GM23338 (cell line): ENCODE measurements at regions not wholly inside any gene's neighbourhood (a gene's known extent, or its start where the extent isn't known, plus 50 kb on each side); places are given as distances from the start of the nearest gene placed in this dataset.

Source experiments
- ATAC-seq: fragments of 200-7000 bp; cut with Tn5 transposase; 3 replicates; pipeline ENCODE4 v1.9.1; 2020
- DNase-seq: peaks from one replicate; pipeline ENCODE4 v3.0.0-alpha.2; 2015; ENCODE audit warnings: low spot score
- H2AFZ ChIP-seq: fragments of 200-600 bp; sonication (generic); 2 replicates; pipeline ENCODE4 v1.8.0; 2016; ENCODE audit warnings: antibody characterized with exemption, mild to moderate bottlenecking, moderate library complexity
- H3F3A ChIP-seq: fragments of 200-600 bp; sonication (generic); replicated peaks from 2 replicates; pipeline ENCODE4 v1.8.0; 2017; ENCODE audit warnings: antibody characterized with exemption, mixed run types, low read depth
- H3K27ac ChIP-seq: fragments of 200-600 bp; sonication (generic); 2 replicates; pipeline ENCODE4 v1.6.1; 2016; ENCODE audit warnings: low read depth
- H3K27me3 ChIP-seq: fragments of 200-600 bp; sonication (generic); 2 replicates; pipeline ENCODE4 v1.8.0; 2016; ENCODE audit warnings: mild to moderate bottlenecking, mixed run types, moderate library complexity; ENCODE audit not compliant: insufficient read depth
- H3K36me3 ChIP-seq: fragments of 200-600 bp; sonication (generic); 2 replicates; pipeline ENCODE4 v1.8.0; 2016; ENCODE audit warnings: mild to moderate bottlenecking; ENCODE audit not compliant: insufficient read depth
- H3K4me1 ChIP-seq: fragments of 200-600 bp; sonication (generic); 2 replicates; pipeline ENCODE4 v1.8.0; 2016; ENCODE audit warnings: mild to moderate bottlenecking, moderate library complexity; ENCODE audit not compliant: insufficient read depth
- H3K4me2 ChIP-seq: fragments of 200-600 bp; sonication (generic); 2 replicates; pipeline ENCODE4 v1.7.1; 2017; ENCODE audit warnings: mixed run types
- H3K4me3 ChIP-seq: fragments of 200-600 bp; sonication (generic); 2 replicates; pipeline ENCODE4 v1.6.1; 2016; ENCODE audit warnings: mixed run types
- H3K79me2 ChIP-seq: fragments of 200-600 bp; sonication (generic); replicated peaks from 2 replicates; pipeline ENCODE4 v1.8.0; 2017; ENCODE audit warnings: mild to moderate bottlenecking; ENCODE audit not compliant: insufficient read depth
- H3K9me2 ChIP-seq: fragments of 200-600 bp; sonication (generic); 2 replicates; pipeline ENCODE4 v1.8.0; 2017; ENCODE audit not compliant: insufficient read depth
- H4K20me1 ChIP-seq: fragments of 200-600 bp; sonication (generic); replicated peaks from 2 replicates; pipeline ENCODE4 v1.8.0; 2017; ENCODE audit warnings: mild to moderate bottlenecking; ENCODE audit not compliant: insufficient read depth
- H3K27ac Mint-ChIP-seq: 2 replicates; pipeline ENCODE4 v1.8.0; 2020; ENCODE audit warnings: inconsistent platforms, mild to moderate bottlenecking, moderate library complexity, mixed read lengths
- H3K27me3 Mint-ChIP-seq: 3 replicates; pipeline ENCODE4 v1.8.0; 2022; ENCODE audit warnings: low read depth, mild to moderate bottlenecking, moderate library complexity, mixed read lengths, inconsistent platforms; ENCODE audit not compliant: insufficient read depth, poor library complexity
- H3K36me3 Mint-ChIP-seq: 3 replicates; pipeline ENCODE4 v1.8.0; 2021; ENCODE audit warnings: low read depth, mild to moderate bottlenecking, inconsistent platforms, moderate library complexity, mixed read lengths
- H3K4me1 Mint-ChIP-seq: 3 replicates; pipeline ENCODE4 v1.8.0; 2020; ENCODE audit warnings: mild to moderate bottlenecking, inconsistent platforms, mixed read lengths
- H3K4me3 Mint-ChIP-seq: 3 replicates; pipeline ENCODE4 v1.8.0; 2021; ENCODE audit warnings: moderate library complexity, mild to moderate bottlenecking, inconsistent platforms, mixed read lengths
- H3K9me3 Mint-ChIP-seq: 3 replicates; pipeline ENCODE4 v1.8.0; 2020; ENCODE audit warnings: moderate library complexity, mild to moderate bottlenecking, inconsistent platforms, mixed read lengths
- CREB1 ChIP-seq: fragments of 250-450 bp; sonication (Bioruptor Pico); IDR thresholded peaks from 2 replicates; pipeline ENCODE4 v1.5.0; 2020; ENCODE audit warnings: low read depth, mild to moderate bottlenecking, moderate library complexity
- CTCF ChIP-seq, 2 experiments: fragments of 200-600 bp in 1 of 2; sonication (generic) in 1 of 2; conservative IDR thresholded peaks; 2 replicates each; pipeline versions ENCODE4 v1.5.1 to v1.6.1; 2016 to 2017; ENCODE audit warnings: antibody characterized with exemption in 2 of 2, low read depth in 2 of 2, mild to moderate bottlenecking in 2 of 2, moderate library complexity in 1 of 2
- ETS1 ChIP-seq: IDR thresholded peaks from 2 replicates; pipeline ENCODE4 v1.6.1; 2016; ENCODE audit warnings: antibody characterized with exemption
- EZH2 ChIP-seq: fragments of 200-600 bp; sonication (generic); IDR thresholded peaks from one replicate; pipeline ENCODE4 v1.8.0; 2017; ENCODE audit warnings: antibody characterized with exemption, mild to moderate bottlenecking, low read depth; ENCODE audit not compliant: unreplicated experiment
- EZH2phosphoT487 ChIP-seq: fragments of 200-600 bp; sonication (generic); IDR thresholded peaks from one replicate; pipeline ENCODE4 v1.8.1; 2018; ENCODE audit warnings: antibody characterized with exemption; ENCODE audit not compliant: unreplicated experiment
- JUNB ChIP-seq: IDR thresholded peaks from one replicate; pipeline ENCODE4 v1.6.1; 2016; ENCODE audit warnings: antibody characterized with exemption; ENCODE audit not compliant: unreplicated experiment
- NANOG ChIP-seq: IDR thresholded peaks from 2 replicates; pipeline ENCODE4 v1.6.1; 2016; ENCODE audit warnings: antibody characterized with exemption, borderline replicate concordance
- POLR2AphosphoS5 ChIP-seq: IDR thresholded peaks from 2 replicates; pipeline ENCODE4 v1.6.1; 2016; ENCODE audit warnings: antibody characterized with exemption, low read depth
- STAT1 ChIP-seq: IDR thresholded peaks from one replicate; pipeline ENCODE4 v1.6.1; 2016; ENCODE audit warnings: antibody characterized with exemption; ENCODE audit not compliant: unreplicated experiment
- ZNF114 ChIP-seq: fragments of 250-450 bp; sonication (Bioruptor Pico); IDR thresholded peaks from 2 replicates; pipeline ENCODE4 v1.5.0; 2020; ENCODE audit warnings: mild to moderate bottlenecking, moderate library complexity
- ZNF331 ChIP-seq: fragments of 250-450 bp; sonication (Bioruptor Pico); IDR thresholded peaks from 2 replicates; pipeline ENCODE4 v1.5.0; 2020; ENCODE audit warnings: low read depth, mild to moderate bottlenecking, moderate library complexity
- ZNF462 ChIP-seq: fragments of 250-450 bp; sonication (Bioruptor Pico); IDR thresholded peaks from 2 replicates; pipeline ENCODE4 v1.5.0; 2020; ENCODE audit warnings: mild to moderate bottlenecking, moderate library complexity
- TF ChIP-seq, protein P1 (sequence below): IDR thresholded peaks from one replicate; pipeline ENCODE4 v1.6.1; 2018; ENCODE audit warnings: antibody characterized with exemption; ENCODE audit not compliant: unreplicated experiment

DNA sequence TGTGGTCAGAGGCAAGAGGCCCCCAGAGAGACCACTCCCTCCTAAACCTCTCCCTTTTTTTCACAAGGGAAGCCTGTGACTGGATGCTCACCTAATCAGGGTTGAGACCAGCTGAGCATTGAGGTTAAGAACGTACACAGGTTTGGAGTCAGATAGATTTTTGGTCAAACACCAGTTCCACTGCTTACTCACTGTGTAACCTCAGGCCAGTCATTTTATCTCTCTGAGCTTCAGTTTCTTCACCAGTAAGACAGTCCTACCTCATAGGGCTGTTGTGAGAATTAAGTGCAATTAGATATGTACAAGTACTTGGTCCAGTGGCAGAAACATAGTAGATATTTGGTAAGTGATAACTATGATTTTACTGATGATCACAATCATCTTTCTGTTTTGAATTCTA is 256.8 kb downstream of the CDK5RAP2 start:
- Histone ChIP-seq H3F3A (no peaks in the 10 kb centered on the region), H3K79me2 (no peaks in the 10 kb centered on the region), H3K4me1 (no peaks in the 10 kb centered on the region; the same call in none of the 2 replicates), H3K4me3 (no peak overlapping the region), H3K27me3 (no peaks in the 10 kb centered on the region), H3K27ac (no peak overlapping the region), H4K20me1 (no peaks in the 10 kb centered on the region), H3K4me2 (no peak overlapping the region), H2AFZ (no peak overlapping the region), H3K36me3 (no peaks in the 10 kb centered on the region), H3K9me2 (peaks cover 7% of the 10 kb centered on the region; the same call in 1 of the 2 replicates)
- peaks cover 13% of the 10 kb centered on the region for H3K4me1 Mint-ChIP-seq
- no peak overlapping the region for H3K27ac Mint-ChIP-seq
- H3K27me3 Mint-ChIP-seq, result no peaks in the 10 kb centered on the region
- ATAC-seq (no peak), DNase-seq (no peak)
- H3K36me3 Mint-ChIP-seq, result no peaks in the 10 kb centered on the region; the same call in 2 of the 3 replicates
- H3K4me3 Mint-ChIP-seq, result no peak overlapping the region
- H3K9me3 Mint-ChIP-seq, result 0 out of 3 replicates have a peak, but pooled peaks cover 2% of the 10 kb centered on the region
- TF ChIP-seq CTCF (conservative IDR thresholded peaks at IDR 0.05; ENCODE audit: low read depth in 2 of 2) (no peak), ZNF331 (CRISPR knock-in tag) (no peak), STAT1 (no peak), JUNB (no peak), ZNF462 (CRISPR knock-in tag) (no peak), ZNF114 (CRISPR knock-in tag) (no peak), CREB1 (CRISPR knock-in tag) (no peak), POLR2AphosphoS5 (no peak), EZH2phosphoT487 (no peak), ETS1 (no peak), EZH2 (no peak), NANOG (no peak)
- TF ChIP-seq, protein P1, sequence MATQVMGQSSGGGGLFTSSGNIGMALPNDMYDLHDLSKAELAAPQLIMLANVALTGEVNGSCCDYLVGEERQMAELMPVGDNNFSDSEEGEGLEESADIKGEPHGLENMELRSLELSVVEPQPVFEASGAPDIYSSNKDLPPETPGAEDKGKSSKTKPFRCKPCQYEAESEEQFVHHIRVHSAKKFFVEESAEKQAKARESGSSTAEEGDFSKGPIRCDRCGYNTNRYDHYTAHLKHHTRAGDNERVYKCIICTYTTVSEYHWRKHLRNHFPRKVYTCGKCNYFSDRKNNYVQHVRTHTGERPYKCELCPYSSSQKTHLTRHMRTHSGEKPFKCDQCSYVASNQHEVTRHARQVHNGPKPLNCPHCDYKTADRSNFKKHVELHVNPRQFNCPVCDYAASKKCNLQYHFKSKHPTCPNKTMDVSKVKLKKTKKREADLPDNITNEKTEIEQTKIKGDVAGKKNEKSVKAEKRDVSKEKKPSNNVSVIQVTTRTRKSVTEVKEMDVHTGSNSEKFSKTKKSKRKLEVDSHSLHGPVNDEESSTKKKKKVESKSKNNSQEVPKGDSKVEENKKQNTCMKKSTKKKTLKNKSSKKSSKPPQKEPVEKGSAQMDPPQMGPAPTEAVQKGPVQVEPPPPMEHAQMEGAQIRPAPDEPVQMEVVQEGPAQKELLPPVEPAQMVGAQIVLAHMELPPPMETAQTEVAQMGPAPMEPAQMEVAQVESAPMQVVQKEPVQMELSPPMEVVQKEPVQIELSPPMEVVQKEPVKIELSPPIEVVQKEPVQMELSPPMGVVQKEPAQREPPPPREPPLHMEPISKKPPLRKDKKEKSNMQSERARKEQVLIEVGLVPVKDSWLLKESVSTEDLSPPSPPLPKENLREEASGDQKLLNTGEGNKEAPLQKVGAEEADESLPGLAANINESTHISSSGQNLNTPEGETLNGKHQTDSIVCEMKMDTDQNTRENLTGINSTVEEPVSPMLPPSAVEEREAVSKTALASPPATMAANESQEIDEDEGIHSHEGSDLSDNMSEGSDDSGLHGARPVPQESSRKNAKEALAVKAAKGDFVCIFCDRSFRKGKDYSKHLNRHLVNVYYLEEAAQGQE, result no peak
